Stimulated activated CD4-positive, alpha-beta T cell treated with anti-CD3 and anti-CD28 coated beads, TNF-alpha, amount 100 ng/mL, for 48 hours (primary cell): ENCODE measurements at regions not wholly inside any gene's neighbourhood (a gene's known extent, or its start where the extent isn't known, plus 50 kb on each side); places are given as distances from the start of the nearest gene placed in this dataset.

Source experiments
- DNase-seq, 3 donors: peaks; one replicate each; pipeline ENCODE4 v3.0.0-alpha.2; 2020; ENCODE audit warnings: low read depth in 3 of 3

DNA sequence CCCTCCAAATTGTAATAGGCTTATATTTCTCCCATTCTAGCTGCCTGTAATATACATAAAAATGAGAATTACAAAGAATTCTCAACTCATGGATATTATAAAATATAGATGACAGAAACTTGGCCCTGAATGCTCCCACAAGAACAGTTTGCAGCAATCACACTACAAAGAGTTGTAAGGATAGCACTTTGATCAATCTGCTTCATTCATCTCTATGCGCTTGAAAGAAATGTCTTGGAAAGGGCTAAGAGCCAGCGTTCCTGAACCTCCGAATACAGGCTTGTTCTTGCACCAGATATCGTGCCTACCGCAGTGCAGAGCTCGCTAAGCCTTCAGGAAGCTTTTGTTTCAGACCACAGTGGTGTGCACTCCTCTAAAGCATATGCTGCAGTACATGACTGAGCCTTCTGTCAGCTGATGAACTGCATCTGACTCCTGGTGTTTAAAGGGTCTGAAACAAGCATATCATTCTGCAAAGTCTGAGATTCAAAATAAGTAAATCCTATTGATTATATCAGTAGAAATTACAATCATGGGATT, 417.6 kb upstream of the ZFP42 start:
- DNase-seq = no peak

DNA sequence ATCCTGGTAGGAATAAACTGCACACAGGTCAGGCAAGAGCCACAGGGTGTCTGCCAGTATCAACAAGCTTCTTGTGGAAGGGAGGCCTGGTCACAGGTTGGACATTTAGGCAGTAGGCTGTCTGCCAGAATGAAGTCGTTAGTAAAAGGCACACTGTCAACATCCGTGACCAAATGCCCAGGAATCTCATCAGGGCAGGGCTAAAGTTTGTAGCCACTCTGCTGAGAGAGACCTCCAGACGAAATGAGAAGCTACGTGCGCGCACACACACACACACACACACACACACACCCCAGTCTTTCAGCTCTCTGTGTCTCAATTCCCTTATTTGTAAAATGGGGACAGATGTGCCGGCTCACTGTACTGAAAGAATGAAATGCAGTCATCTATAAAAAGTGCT, 408.7 kb upstream of the ZFP42 start:
- no peak for DNase-seq

DNA sequence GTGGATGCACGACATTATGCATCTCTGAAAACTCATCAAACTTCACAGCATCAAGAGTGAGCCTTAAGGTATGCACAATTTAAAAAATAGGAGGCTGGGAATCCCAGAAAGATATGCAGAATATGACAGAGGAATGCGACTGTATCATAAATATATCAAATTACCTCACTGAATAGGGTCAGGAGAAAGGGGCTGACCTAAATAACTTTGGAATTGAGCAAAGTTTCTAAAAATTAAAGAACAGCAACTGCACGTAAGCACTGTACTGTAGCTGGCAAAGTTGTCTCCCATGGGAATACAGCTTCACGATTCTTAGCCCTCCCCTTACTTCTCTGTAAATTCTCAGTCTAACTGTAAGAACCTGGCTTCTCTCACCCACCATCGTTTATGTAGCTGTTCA, 397.4 kb upstream of the ZFP42 start:
- no peak for DNase-seq

DNA sequence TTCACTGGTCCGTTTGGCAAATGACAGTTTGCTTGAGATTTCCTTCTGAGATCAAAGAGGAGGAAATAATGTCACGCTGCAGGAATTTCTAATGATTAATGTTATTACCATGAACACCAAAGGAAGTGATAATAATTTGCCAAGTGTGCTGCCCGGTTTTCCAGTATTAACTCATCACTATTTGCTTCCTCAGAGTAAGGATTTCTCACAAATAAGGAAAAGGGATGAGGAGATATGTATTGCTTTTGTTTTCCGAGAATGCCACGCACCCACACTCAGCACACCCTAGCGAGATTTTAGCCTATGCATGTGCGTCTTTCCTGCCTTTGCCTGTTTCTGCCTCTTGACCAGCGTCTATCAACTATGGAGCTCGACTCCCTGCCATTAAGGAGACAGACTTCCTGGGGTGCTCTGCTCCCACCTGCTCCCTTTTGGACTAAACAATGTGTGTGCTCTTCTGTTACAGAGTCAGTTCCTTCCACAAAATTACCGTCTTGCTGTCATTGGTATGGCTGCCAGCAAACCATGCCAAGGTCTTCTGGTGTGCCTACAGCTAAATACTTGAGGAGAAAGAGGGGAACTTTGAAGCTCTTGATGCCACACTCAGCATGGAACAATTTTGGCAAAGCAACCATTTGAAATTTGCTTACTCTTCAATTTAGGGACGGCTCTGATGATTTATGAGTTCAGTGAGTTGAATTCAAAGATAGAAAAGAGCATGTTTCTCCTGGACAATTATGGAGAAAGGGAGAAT, 393.1 kb upstream of the ZFP42 start:
- no peak for DNase-seq

DNA sequence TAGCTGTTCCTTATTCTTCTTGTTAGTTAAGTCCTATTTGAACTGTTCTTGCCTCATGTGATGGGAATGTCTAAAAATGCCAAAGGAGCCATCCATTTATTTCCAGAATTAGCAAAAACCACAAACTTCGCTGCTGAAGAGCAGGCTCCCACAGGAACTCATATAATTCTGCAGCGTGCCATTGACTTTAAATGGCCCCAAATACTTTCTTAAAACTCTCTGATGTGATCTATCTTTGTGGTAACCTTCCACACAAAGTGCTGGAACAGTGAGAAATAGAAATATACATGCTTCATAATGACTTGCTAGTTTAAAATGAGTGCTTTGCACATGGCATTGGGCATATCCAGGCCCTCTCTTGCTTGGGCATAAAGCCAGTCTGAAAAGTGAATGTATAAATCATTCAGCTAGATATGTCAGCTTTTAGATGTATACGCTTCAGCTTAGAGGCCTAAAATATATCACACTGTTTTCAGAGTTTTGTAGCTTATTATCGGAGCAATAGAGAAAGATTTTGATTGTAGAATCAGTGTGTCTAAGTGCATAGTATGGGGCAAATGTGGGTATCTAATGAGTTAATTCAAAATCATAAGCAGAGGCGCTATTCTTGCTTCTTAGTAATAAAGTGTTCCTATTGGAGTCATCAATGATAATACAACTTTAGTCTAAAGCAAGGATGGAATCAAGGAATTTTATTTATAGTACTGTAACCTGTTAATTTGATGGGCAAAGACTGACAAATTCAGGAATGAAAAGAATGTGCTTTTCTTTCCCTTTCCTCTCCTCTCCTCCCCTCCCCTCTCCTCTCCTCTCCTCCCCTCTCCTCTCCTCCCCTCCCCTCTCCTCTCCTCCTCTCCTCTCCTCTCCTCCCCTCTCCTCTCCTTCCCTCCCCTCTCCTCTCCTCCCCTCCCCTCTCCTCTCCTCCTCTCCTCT, 392.2 kb upstream of the ZFP42 start:
- DNase-seq = no peak

DNA sequence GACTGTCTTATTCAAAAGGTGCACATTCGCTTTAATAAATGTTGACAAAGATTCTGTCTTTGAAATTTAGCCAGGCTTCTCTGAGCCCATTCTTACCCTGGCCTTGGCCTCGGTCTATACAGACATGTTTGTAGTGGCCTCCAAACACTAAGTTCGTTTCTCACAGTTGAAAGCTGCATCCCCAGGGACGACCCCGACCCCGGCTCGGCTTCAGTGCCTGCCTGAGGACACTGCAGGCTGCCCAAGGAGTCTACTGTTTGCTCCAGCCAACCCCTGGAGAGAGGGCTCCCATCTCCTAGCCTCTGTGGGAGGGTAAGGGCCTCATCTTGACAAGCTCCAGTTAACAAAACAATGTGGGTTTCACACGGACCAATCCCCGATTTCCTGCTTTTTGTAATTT, 390.6 kb upstream of the ZFP42 start:
- no peak for DNase-seq

DNA sequence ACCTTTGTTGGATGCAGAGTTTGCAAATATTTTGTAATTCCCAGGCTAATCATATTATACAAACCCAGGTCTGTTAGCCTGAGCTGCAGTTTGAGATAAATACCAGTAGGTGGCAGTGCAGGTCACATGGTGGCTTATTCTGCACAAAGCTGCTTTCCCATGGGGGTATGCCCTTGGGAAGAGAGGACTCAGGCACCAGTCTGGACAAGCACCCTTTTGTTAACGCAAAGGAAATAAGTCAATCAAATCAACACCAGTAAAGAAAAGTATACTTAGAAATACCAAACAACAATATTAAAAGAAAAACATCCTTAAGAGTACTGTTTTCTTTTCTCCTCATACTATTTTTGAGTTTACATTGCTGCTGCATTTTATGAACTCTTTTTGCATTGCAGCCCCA, 389.0 kb upstream of the ZFP42 start:
- DNase-seq = peak in 1 of 3 donors; percentile 1

DNA sequence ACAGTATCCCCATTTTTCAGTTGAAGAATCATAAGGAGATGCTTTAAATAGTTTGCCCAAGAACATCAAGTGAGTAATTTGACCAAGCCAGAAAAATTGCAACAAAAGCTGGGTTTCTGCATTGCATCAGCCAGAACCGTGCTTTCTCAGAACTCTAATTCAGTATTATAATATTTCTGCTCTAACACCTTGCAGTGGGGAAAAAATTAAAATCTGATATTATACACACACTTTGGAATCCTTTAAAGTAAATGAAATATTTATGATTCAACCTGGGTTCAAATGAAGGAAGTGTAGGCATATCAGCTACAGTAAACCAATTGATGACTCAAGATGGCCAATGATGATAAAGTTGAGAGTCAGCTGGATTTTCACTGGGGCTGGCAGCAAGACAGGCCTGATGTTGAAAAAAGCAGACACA, 387.6 kb upstream of the ZFP42 start:
- DNase-seq = no peak

DNA sequence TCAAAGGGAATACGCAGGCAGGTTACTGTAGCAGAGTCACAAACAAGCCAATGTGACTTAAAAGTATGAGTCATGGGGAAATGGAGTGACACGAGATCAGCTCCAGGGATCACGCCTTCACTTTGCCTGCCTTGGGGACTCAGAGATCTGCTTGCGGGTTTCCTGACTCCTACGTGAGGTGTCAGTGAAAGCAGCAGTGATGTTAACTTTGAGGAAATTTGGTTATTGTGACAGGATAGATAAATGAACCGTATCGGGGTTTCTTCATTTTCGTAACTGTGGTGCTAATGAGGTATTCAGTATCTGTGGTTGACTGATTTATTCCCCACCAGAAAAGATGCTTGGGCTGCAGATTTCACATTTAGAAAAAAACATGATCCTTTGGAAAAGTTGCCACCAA, 383.3 kb upstream of the ZFP42 start:
- DNase-seq = no peak

DNA sequence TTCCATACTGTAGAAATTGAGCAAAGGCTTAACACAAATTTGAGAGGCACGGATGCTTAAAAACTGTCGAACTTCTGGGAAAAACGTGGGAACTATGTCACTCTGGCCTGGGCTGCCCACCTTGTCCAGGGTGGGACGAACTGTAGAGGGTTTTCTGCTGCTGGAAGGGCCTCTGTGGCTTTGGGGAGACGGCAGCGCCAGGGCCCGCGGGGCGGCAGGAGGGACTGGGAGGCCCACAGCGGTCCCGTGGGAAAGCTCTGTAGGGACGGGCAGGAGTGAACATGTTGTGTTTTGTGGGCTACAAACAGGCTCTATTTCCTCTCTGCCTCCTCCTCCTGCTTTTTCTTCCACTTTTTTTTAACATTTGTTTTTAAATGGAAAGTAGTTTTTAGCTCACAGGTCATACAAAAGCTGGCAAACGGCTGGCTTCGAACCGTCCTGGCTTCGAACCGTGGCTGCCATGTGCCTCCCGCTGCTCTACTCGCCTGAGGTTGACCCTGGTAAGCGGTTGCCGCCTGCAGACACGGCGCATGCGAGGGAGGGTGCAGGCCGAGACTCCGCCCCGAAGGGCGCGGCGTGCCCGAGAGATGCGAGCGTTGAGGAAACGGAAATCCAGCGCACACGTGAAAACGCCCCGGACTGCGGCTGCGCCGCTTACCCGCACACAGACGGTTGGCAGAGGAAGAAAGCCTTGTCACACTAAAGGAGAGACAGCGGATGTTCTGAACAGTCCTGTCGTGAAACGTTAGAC, 382.3 kb upstream of the ZFP42 start:
- no peak for DNase-seq

DNA sequence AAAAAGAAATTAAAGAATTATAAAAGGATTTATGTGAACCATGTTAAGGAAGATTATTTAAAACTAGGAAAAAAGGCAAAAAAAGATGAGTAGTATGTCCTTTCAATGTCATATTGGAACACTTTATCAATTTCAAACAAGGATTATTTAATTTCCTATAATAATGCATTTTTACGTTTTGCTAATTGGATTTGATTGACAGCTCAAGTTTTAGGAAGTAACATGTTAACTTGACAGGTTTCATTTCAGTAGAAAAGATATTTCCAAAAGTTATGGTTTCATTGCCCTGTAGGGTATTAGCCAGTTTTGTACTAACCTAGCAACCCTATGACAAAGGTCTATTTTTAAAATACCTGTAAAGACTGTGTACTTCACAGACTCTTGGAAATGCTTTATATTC, 379.6 kb upstream of the ZFP42 start:
- DNase-seq = no peak

DNA sequence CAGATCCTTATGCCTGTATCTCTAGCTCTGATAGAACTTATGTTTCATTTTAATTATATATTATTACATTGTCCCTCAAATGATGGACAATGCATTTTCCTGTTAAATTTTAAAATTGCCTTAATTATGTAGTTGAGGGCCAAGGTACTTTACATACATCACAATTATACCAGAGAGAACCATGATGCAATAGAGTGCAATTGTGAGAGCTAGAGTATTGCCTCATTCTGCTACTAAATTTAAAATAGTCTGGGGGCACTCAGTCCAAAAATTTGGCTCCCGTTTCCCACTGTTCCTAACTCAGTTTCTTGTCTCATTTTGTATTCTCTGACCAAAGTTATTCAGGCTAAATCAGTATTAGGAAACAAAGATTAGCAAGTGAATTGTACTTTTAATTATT, 378.5 kb upstream of the ZFP42 start:
- DNase-seq = no peak

DNA sequence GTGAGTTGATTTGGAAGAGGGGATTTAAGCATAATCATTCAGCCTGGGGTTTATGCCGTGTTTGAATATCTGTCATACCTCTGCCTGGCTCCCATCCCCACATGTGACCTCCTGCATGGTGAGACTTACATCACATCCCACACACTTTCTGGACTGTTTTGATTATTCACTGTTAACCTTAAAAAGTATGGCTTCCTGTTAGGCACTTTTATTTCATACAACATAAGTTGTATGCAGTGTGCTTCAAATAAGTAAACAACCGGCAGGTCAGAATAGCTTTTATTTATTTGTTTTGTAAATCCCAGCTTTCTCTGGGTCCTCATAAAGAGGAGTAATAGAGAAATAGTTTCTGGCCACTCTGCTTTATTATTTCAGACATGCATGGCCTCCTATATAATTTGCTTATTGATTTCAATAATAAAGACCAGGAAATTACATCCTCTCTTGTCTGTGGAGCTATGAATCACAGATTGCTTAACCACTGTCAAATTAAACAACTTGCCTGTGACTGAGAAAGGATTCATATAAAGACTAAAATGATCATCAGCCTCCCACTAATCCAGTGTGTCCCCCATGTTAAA, 376.8 kb upstream of the ZFP42 start:
- DNase-seq = no peak

DNA sequence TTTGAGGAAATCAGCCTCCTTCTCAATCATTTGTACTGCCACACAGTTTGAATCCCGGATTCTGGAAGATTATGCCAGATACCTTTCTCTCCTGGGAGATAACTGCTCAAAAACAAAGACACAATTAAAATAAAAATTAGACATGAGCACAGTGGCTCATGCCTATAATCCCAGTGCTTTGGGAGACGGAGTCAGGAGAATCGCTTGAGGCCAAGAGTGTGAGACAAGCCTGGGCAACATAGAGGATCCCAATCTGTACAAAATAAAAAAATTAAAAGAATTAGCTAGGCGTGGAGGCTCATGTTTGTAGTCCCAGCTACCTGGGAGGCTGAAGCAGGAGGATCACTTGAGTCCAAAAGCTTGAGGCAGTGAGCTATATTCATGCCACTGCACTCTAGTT, 376.3 kb upstream of the ZFP42 start:
- no peak for DNase-seq

DNA sequence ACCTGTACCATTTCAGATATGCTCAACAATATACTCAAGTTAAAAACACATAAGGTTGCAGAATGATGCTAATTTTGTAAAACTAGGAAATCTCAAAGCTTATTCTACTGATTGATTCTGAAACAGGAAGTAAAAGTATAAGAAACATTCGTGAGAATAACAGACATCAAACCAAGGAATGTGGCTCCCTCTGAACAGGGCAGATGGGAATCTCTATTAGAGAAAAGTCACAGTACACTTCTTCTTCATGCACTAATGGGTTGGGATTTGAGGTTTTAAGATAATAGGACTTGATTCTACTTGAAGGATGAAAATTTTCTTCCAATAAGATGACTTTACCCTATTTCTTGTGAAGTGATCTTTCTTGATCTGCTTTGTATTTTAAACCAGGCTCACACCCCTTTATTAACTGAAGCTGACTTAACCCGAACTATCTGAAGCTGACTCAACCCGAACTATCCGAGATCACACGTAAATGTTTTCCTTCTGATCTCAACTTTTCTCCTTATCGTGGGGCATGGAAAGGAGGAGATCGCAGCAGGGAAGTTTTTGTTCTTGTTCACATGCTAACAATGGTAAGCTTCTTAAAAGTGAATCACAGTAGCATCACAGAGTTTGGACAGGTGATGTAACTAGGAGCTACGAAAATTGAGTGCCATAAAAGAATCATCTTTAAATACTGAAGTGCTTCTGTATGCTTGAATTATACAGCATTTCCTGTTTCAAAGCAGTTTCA, 363.1 kb upstream of the ZFP42 start:
- DNase-seq = no peak

DNA sequence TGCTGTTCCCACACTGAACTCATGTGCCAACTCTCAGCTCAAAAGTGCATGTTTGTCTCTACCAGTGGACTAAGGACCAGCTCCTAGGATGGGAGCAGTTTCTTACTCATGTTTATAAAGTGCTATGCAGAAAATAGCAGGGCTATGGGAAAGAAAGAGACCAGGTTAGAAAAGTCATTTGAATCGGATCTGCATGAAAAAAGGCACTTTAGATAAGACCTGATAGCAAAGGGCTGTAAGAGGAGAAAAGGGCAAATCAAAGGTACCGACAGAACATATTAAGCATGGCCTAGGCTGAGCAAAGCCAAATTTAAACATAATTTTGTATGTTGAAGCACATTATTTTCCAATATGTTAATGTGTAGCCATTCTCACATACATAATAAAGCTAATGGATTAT, 362.3 kb upstream of the ZFP42 start:
- no peak for DNase-seq

DNA sequence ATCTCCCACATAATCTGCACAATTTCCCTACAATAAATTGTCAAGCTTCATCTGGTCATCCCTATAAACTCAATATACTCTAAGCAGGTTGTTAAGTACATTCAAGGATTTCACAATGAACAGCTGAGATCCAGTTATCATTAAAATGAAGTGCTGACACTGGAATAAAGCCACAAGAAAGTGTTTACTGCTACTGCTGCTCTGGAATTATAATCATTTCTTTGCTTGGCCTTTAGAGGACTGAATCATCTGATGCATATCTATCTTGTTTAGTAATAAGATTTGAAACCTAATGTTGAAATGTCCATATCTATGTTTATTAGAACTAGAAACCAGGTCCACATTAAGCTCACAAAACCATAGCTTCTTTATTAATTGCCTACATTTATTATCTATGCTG, 338.6 kb upstream of the ZFP42 start:
- no peak for DNase-seq

DNA sequence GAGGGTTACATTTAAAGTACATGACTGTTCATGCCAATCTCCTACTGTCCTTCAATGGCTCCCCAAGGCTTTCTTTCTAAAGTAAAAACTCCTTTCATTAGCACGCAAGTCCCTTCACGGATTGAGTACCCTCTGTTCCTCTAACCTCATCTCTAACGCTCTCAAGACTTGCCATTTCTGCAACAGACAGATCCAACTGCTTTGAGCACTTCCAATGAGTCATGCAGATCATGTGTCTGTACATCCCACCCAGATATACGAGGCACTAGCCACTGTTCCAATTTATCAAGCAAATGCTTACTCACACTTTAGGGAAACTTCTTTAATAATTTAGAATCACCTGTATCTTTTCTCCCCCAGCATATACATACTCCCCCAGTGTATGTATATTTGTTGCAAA, 332.5 kb upstream of the ZFP42 start:
- DNase-seq = no peak

DNA sequence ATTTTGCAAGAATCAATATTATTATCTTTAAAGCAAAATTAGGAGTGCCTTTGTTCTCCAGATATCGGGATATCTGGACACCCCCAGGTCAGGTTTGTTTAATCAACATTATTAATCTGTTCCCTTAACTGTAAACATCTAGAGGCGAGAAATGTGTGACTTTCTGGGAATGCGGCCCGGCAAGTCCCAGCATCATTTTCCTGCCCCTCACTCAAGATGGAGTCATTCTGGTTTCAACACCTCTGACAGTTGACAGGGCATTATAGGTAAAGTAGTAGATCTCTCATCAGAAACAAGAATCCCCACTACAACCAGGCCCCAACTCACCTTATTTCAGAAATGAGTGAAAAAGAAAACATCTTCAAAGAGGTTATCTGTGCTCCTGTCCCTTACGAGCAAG, 331.6 kb upstream of the ZFP42 start:
- DNase-seq = no peak

DNA sequence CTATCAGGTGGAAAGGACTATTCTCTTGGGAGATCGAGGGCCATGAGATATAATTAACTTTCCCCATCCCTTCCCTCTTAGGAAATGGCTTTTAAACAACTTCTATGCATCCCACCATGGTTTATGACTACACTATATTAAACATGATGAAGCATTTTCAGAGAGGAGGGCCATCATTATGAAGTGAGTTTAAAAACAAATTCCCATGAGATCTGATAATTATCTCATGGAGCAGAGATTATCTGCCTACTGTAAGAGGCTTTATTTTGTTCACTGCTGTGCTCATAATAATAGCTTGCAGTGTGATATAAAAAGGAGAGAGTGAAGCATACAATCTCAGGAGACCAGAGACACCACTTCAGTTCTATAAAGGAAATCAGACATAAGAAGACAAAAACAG, 330.5 kb upstream of the ZFP42 start:
- DNase-seq = no peak

DNA sequence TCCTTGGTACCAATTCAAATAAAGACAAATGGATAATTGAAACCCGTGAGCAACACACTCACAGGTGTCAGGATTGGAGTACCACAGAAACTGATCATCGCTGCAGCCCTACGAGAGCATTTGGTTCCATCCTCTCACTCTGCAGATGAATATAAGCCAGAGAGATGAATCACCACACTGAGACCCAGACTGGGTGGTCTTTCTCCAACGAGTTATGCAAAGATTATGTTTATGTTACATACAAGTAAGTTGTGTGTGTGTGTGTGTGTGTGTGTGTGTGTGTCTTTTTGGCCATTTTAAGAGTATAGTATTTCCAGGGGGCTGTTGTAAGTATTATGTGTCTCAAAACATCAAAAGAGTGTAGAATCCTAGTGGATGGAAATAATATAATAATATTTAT, 329.5 kb upstream of the ZFP42 start:
- DNase-seq = no peak
